A549 (cell line): ENCODE measurements at regions not wholly inside any gene's neighbourhood (a gene's known extent, or its start where the extent isn't known, plus 50 kb on each side); places are given as distances from the start of the nearest gene placed in this dataset.

Experiments
- ATAC-seq, 2 experiments: fragments of 200-7000 bp in 1 of 2; fragments of >200 bp in 1 of 2; cut with Nextera tagmentation in 1 of 2; cut with Tn5 transposase in 1 of 2; 3 replicates each; pipeline versions ENCODE4 v1.8.0 to v1.9.1; 2018 to 2020; ENCODE audit warnings: mild to moderate bottlenecking in 1 of 2, moderate library complexity in 1 of 2
- CTCF ChIA-PET: fragments of 300-600 bp; sonication (Branson Sonifier 250); formaldehyde crosslinking; extraction: SDS; loops from one replicate; lab custom pipeline; 2021; ENCODE audit warnings: antibody characterized with exemption, inconsistent platforms; lab: Yijun Ruan, JAX
- POLR2A ChIA-PET: fragments of 350-600 bp; formaldehyde crosslinking; extraction: SDS; loops from one replicate; lab custom pipeline; 2021; ENCODE audit warnings: antibody characterized with exemption, inconsistent platforms; lab: Yijun Ruan, JAX
- DNase-seq, 2 experiments: peaks; one replicate each; pipeline versions ENCODE4 v3.0.0 to v3.0.0-alpha.2; 2011 to 2016; ENCODE audit warnings: low read depth in 1 of 2, low spot score in 1 of 2
- FAIRE-seq: peaks from 2 replicates; lab custom pipeline; 2011; peaks lifted over from hg19 to GRCh38; lab: Jason Lieb, UNC
- H3K27ac ChIP-seq, 2 experiments: fragments of >200 bp; sonication (Bioruptor Twin); formaldehyde crosslinking; 3 replicates each; pipeline ENCODE4 v1.5.1; 2016 to 2017
- H3K4me1 ChIP-seq: fragments of >200 bp; sonication (Bioruptor Twin); formaldehyde crosslinking; 3 replicates; pipeline ENCODE4 v1.6.1; 2016
- H3K4me2 ChIP-seq: fragments of >200 bp; sonication (Bioruptor Twin); formaldehyde crosslinking; 3 replicates; pipeline ENCODE4 v1.6.1; 2016
- H3K4me3 ChIP-seq: fragments of >200 bp; sonication (Bioruptor Twin); formaldehyde crosslinking; 3 replicates; pipeline ENCODE4 v1.5.1; 2016
- H3K9me3 ChIP-seq: fragments of >200 bp; sonication (Bioruptor Twin); formaldehyde crosslinking; 3 replicates; pipeline ENCODE4 v1.6.1; 2016
- BCL3 ChIP-seq: fragments of >200 bp; sonication (Bioruptor Twin); formaldehyde crosslinking; IDR thresholded peaks from 3 replicates; pipeline ENCODE4 v1.6.1; 2016
- CBX2 ChIP-seq: fragments of 200-600 bp; sonication (generic); IDR thresholded peaks from 2 replicates; pipeline ENCODE4 v1.6.1; 2016; ENCODE audit warnings: low read depth, mild to moderate bottlenecking, borderline replicate concordance
- CHD4 ChIP-seq: fragments of 200-600 bp; sonication (generic); IDR thresholded peaks from 2 replicates; pipeline ENCODE4 v1.6.1; 2016; ENCODE audit warnings: antibody characterized with exemption, mild to moderate bottlenecking, borderline replicate concordance
- EHF ChIP-seq: fragments of 250-450 bp; sonication (Bioruptor Pico); IDR thresholded peaks from 2 replicates; pipeline ENCODE4 v1.5.0; 2020; ENCODE audit warnings: mild to moderate bottlenecking
- EHMT2 ChIP-seq: fragments of 200-600 bp; sonication (generic); IDR thresholded peaks from 2 replicates; pipeline ENCODE4 v1.6.1; 2016; ENCODE audit warnings: antibody characterized with exemption, low read depth, mild to moderate bottlenecking, moderate library complexity
- ELK1 ChIP-seq: fragments of 150-350 bp; IDR thresholded peaks from 2 replicates; pipeline ENCODE4 v1.6.1; 2014; ENCODE audit warnings: low read depth, mild to moderate bottlenecking, low read length
- ESRRA ChIP-seq: fragments of 150-350 bp; IDR thresholded peaks from 2 replicates; pipeline ENCODE4 v1.6.1; 2014; ENCODE audit warnings: mild to moderate bottlenecking, low read length, borderline replicate concordance
- HOXA7 ChIP-seq: fragments of 250-450 bp; sonication (Bioruptor Pico); IDR thresholded peaks from 2 replicates; pipeline ENCODE4 v1.5.0; 2020; ENCODE audit warnings: mild to moderate bottlenecking, moderate library complexity
- HOXB13 ChIP-seq: fragments of 250-450 bp; sonication (Bioruptor Pico); IDR thresholded peaks from 2 replicates; pipeline ENCODE4 v1.5.0; 2020; ENCODE audit warnings: low read depth, mild to moderate bottlenecking, moderate library complexity
- JUNB ChIP-seq: fragments of >200 bp; sonication (Bioruptor Twin); formaldehyde crosslinking; IDR thresholded peaks from 2 replicates; pipeline ENCODE4 v1.6.1; 2016
- KDM5A ChIP-seq: fragments of 200-600 bp; sonication (generic); IDR thresholded peaks from 2 replicates; pipeline ENCODE4 v1.6.1; 2016; ENCODE audit warnings: antibody characterized with exemption, mild to moderate bottlenecking
- NPAS2 ChIP-seq: fragments of 250-450 bp; sonication (Bioruptor Pico); IDR thresholded peaks from 2 replicates; pipeline ENCODE4 v1.8.0; 2022; ENCODE audit warnings: mild to moderate bottlenecking, moderate library complexity, borderline replicate concordance
- NR3C1 ChIP-seq: fragments of >200 bp; sonication (Bioruptor Twin); formaldehyde crosslinking; IDR thresholded peaks from 3 replicates; pipeline ENCODE4 v1.6.1; 2017
- POLR2AphosphoS2 ChIP-seq: conservative IDR thresholded peaks from 2 replicates; pipeline ENCODE4 v1.6.1; 2012; ENCODE audit warnings: low read length, improper control_type of control experiment, inconsistent platforms
- RAD21 ChIP-seq, 2 experiments: fragments of >200 bp in 1 of 2; sonication (Bioruptor Twin) in 1 of 2; formaldehyde crosslinking in 1 of 2; IDR thresholded peaks in 1 of 2; conservative IDR thresholded peaks in 1 of 2; 2 replicates in 1 of 2; 3 replicates in 1 of 2; pipeline ENCODE4 v1.6.1; 2012 to 2018; ENCODE audit warnings: inconsistent platforms in 1 of 2
- REST ChIP-seq: fragments of 200-600 bp; sonication (generic); IDR thresholded peaks from 2 replicates; pipeline ENCODE4 v1.6.1; 2016; ENCODE audit warnings: antibody characterized with exemption, mild to moderate bottlenecking, moderate library complexity
- SREBF2 ChIP-seq: fragments of 450-650 bp; IDR thresholded peaks from 2 replicates; pipeline ENCODE4 v1.6.1; 2014; ENCODE audit warnings: mild to moderate bottlenecking, moderate library complexity
- TFCP2L1 ChIP-seq: fragments of 250-450 bp; sonication (Bioruptor Pico); IDR thresholded peaks from 2 replicates; pipeline ENCODE4 v1.5.0; 2021; ENCODE audit warnings: mild to moderate bottlenecking
- ZNF302 ChIP-seq: fragments of 250-450 bp; sonication (Bioruptor Pico); IDR thresholded peaks from 2 replicates; pipeline ENCODE4 v1.9.0; 2021; ENCODE audit warnings: inconsistent platforms, mild to moderate bottlenecking, moderate library complexity
- ZSCAN20 ChIP-seq: fragments of 250-450 bp; sonication (Bioruptor Pico); IDR thresholded peaks from 2 replicates; pipeline ENCODE4 v1.8.0; 2022; ENCODE audit warnings: mild to moderate bottlenecking, moderate library complexity
- WGBS: methylation state at CpG from one replicate; pipeline ENCODE4 v1.1.6; 2017; ENCODE audit errors: missing lambda C conversion rate; 5-methylcytosine and 5-hydroxymethylcytosine counted together
- TF ChIP-seq, protein P1 (sequence below): fragments of >200 bp; sonication (Bioruptor Twin); formaldehyde crosslinking; IDR thresholded peaks from 2 replicates; pipeline ENCODE4 v1.6.1; 2016
- TF ChIP-seq, protein P2 (sequence below): fragments of 250-450 bp; sonication (Bioruptor Pico); IDR thresholded peaks from 2 replicates; pipeline ENCODE4 v1.5.0; 2020; ENCODE audit warnings: low read depth, mild to moderate bottlenecking, moderate library complexity

GRCh38 chr12:107580750-107581618, 104.6 kb upstream of the PWP1 start:
- TF ChIP-seq JUNB, result no peak
- TF ChIP-seq CBX2, result no peak
- ChIA-PET CTCF (interaction anchor here (0.8 kb wide), 1 partner anchor 449 kb away, joined by 3 read pairs; no protein-coding TSS in a partner anchor), POLR2A (no interaction called here)
- WGBS, result 94% methylated on average over 24 of the region's 66 CpGs
- H3K4me1 ChIP-seq, result no peaks in the 10 kb centered on the region
- no peaks in the 10 kb centered on the region for H3K9me3 ChIP-seq
- ATAC-seq, result no peak
- no peak for DNase-seq
- no peak overlapping the region for H3K4me3 ChIP-seq
- H3K4me2 ChIP-seq, result no peak overlapping the region
- no peak overlapping the region for H3K27ac ChIP-seq
- no peak for FAIRE-seq

DNA sequence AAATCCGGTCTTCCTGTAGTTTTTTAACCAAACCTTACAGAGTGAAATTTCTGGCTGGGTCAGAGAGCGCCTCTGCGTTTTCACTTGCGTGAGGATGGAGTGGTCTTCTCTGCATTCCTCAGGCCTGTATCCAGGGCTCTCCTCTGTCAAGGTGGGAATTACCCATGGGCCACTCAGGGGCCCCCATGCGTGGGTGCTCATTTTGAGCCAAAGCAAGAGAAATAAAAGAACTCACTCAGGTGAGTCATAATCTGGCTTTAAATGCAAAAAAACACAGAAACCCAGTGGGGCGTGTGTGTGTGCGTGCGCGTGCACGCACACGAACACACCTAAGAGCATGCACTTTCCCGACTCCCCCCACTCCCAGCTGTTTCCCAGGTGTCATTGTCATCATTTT, 104.0 kb upstream of the PWP1 start:
- H3K4me1 ChIP-seq, result no peaks in the 10 kb centered on the region
- FAIRE-seq (no peak), ATAC-seq (no peak), DNase-seq (no peak)
- H3K4me3 ChIP-seq, result no peak overlapping the region
- H3K9me3 ChIP-seq, result no peaks in the 10 kb centered on the region
- no peak for TF ChIP-seq NR3C1
- TF ChIP-seq REST, result no peak
- no peak for TF ChIP-seq RAD21 (conservative IDR thresholded peaks at IDR 0.05 in 1 of 2, IDR thresholded peaks at IDR 0.05 in 1 of 2)
- no peak for TF ChIP-seq CHD4
- no peak for TF ChIP-seq EHMT2
- TF ChIP-seq NPAS2 (CRISPR knock-in tag), result no peak
- TF ChIP-seq POLR2AphosphoS2, result no peak
- no peak for TF ChIP-seq SREBF2
- TF ChIP-seq EHF (CRISPR knock-in tag), result no peak
- TF ChIP-seq HOXA7 (CRISPR knock-in tag), result no peak
- TF ChIP-seq ELK1, result no peak
- TF ChIP-seq BCL3, result no peak
- no peak for TF ChIP-seq ZNF302 (CRISPR knock-in tag)
- TF ChIP-seq KDM5A, result no peak
- TF ChIP-seq HOXB13, result no peak
- no peak for TF ChIP-seq ZSCAN20 (CRISPR knock-in tag)
- TF ChIP-seq, protein P1, sequence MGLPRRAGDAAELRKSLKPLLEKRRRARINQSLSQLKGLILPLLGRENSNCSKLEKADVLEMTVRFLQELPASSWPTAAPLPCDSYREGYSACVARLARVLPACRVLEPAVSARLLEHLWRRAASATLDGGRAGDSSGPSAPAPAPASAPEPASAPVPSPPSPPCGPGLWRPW, result no peak
- no peak for TF ChIP-seq TFCP2L1 (CRISPR knock-in tag)
- TF ChIP-seq, protein P2, sequence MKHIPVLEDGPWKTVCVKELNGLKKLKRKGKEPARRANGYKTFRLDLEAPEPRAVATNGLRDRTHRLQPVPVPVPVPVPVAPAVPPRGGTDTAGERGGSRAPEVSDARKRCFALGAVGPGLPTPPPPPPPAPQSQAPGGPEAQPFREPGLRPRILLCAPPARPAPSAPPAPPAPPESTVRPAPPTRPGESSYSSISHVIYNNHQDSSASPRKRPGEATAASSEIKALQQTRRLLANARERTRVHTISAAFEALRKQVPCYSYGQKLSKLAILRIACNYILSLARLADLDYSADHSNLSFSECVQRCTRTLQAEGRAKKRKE (CRISPR knock-in tag), result no peak
- no peak for TF ChIP-seq ESRRA
- ChIA-PET POLR2A (no interaction called here), CTCF (interaction anchor here (1.3 kb wide), 1 partner anchor 26 kb away, joined by 3 read pairs; no protein-coding TSS in a partner anchor)
- WGBS, result 88% methylated on average over 12 of the region's 12 CpGs
- no peak overlapping the region for H3K4me2 ChIP-seq
- no peak overlapping the region for H3K27ac ChIP-seq
